ENCODE measurements at regions not wholly inside any gene's neighbourhood (a gene's known extent, or its start where the extent isn't known, plus 50 kb on each side); places are given as distances from the start of the nearest gene placed in this dataset.
"Not testable (repeated sequence)": the region's sequence is repeated elsewhere in the genome, so short reads cannot be mapped to it uniquely, and the experiment has no call there.

DNA sequence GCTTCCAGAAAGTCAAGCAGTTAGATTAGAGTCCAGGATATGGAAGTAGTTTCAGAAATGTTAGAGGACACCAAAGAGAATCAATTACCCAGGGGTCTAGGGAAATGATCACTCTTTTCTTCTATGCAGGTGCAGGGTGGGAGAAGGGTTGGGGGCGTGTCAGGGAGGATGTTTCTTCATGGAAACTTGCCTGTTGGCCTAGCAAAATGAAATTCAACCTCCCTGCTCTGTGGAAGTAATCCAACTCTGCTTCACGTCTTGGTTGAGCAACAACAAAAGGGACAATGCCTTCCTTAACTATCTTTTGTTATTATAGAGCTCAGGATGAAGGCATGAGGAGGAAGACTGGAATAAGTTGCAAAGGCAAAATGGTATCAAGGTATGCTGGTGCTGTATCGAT is 210.8 kb upstream of the ETAA1 start:
- TF ChIP-seq, protein P1, sequence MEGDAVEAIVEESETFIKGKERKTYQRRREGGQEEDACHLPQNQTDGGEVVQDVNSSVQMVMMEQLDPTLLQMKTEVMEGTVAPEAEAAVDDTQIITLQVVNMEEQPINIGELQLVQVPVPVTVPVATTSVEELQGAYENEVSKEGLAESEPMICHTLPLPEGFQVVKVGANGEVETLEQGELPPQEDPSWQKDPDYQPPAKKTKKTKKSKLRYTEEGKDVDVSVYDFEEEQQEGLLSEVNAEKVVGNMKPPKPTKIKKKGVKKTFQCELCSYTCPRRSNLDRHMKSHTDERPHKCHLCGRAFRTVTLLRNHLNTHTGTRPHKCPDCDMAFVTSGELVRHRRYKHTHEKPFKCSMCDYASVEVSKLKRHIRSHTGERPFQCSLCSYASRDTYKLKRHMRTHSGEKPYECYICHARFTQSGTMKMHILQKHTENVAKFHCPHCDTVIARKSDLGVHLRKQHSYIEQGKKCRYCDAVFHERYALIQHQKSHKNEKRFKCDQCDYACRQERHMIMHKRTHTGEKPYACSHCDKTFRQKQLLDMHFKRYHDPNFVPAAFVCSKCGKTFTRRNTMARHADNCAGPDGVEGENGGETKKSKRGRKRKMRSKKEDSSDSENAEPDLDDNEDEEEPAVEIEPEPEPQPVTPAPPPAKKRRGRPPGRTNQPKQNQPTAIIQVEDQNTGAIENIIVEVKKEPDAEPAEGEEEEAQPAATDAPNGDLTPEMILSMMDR (IDR thresholded peaks at IDR 0.05; ENCODE audit: low read depth, low read length, missing control alignments): no peak
- in situ Hi-C loops (cut with HindIII; ENCODE audit: low pct_ligation_motif_present, low sequenced_read_pairs): no loop called here
- H3K27ac ChIP-seq: no peak overlapping the region
- no peak for DNase-seq
- H3K4me3 ChIP-seq (ENCODE audit: low read depth, low read length): no peak overlapping the region
- no peaks in the 10 kb centered on the region for H3K36me3 ChIP-seq (replicated peaks)
- no peaks in the 10 kb centered on the region for H3K27me3 ChIP-seq (replicated peaks)

DNA sequence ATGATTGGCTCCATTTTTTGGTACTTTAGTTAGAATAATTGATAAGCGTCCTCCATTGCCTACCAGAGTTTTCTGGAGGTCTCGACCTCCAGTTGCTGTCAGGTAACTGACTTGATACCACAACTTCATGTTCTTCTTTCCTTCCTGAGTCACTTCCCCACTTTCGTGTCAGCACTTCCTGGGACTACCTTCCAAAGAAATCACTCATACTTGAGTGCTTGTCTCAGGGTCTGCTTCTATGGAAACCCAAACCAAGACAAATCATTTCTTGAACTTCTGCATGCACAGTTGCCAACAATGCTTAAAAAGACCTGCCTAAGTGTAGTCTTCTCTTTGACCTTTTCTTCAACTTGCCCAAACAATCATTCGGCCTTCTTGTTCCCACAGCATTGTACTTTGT is 210.3 kb upstream of the ETAA1 start:
- no peak for DNase-seq
- no peaks in the 10 kb centered on the region for H3K36me3 ChIP-seq (replicated peaks)
- no peak overlapping the region for H3K4me3 ChIP-seq (ENCODE audit: low read depth, low read length)
- in situ Hi-C loops (cut with HindIII; ENCODE audit: low pct_ligation_motif_present, low sequenced_read_pairs): no loop called here
- H3K27me3 ChIP-seq (replicated peaks): no peaks in the 10 kb centered on the region
- TF ChIP-seq, protein P1 (IDR thresholded peaks at IDR 0.05; ENCODE audit: low read depth, low read length, missing control alignments): no peak
- no peak overlapping the region for H3K27ac ChIP-seq

DNA sequence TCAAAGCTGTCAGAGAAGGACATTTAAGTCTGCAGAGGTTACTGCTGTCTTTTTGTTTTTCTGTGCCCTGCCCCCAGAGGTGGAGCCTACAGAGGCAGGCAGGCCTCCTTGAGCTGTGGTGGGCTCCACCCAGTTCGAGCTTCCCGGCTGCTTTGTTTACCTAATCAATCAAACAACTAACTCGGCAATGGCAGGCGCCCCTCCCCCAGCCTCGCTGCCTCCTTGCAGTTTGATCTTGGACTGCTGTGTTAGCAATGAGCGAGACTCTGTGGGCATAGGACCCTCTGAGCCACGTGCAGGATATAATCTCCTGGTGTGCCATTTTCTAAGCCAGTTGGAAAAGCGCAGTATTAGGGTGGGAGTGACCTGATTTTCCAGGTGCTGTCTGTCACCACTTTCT is 201.8 kb upstream of the ETAA1 start:
- in situ Hi-C loops (cut with HindIII; ENCODE audit: low pct_ligation_motif_present, low sequenced_read_pairs); H3K4me3 ChIP-seq (ENCODE audit: low read depth, low read length); DNase-seq; H3K27me3 ChIP-seq (replicated peaks); H3K27ac ChIP-seq; H3K36me3 ChIP-seq (replicated peaks): not testable (repeated sequence)

DNA sequence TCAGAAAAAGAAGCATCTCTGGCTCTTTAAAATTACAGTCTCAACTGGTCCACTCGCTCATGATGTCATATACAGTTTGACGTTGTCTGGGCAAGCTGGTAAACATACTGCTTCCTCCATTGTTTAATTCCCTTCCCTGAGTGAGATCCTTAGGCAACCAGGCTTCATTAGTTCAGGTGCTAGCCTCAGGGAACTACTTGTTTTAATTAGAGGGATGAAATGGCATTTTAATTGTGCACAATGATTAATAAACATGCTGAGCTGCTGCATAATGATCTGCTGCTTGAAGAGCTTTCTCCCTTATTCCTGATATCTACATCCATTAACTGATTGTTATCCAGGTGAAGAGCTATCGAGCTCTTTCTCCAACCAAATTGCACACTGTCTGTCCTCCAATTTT is 195.6 kb upstream of the ETAA1 start:
- TF ChIP-seq, protein P1 (IDR thresholded peaks at IDR 0.05; ENCODE audit: low read depth, low read length, missing control alignments): no peak
- Histone ChIP-seq H3K27me3 (replicated peaks) (no peaks in the 10 kb centered on the region), H3K27ac (no peak overlapping the region), H3K4me3 (ENCODE audit: low read depth, low read length) (no peak overlapping the region), H3K36me3 (replicated peaks) (no peaks in the 10 kb centered on the region)
- DNase-seq: no peak
- in situ Hi-C loops (cut with HindIII; ENCODE audit: low pct_ligation_motif_present, low sequenced_read_pairs): no loop called here

DNA sequence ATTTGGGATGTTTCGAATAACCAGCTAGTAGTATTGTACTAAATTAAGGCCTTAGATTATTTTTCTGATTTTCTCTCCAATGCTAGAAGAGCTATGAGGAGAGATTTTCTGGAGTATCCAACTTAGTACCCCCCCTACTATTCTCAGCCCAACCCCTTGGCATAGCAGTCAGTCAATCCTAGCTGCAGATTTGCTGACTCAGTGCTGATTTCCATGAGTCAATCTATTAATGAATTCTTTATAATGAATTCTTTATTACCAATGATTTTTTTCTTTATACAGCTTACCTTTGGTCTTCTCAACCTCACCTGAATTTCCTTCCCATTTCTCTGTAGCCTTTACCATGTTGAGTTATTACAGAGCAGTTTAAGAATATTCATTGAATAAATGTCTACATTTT is 192.8 kb upstream of the ETAA1 start:
- Histone ChIP-seq H3K4me3 (ENCODE audit: low read depth, low read length) (no peak overlapping the region), H3K27ac (no peak overlapping the region), H3K36me3 (replicated peaks) (no peaks in the 10 kb centered on the region), H3K27me3 (replicated peaks) (no peaks in the 10 kb centered on the region)
- DNase-seq: no peak
- TF ChIP-seq, protein P1 (IDR thresholded peaks at IDR 0.05; ENCODE audit: low read depth, low read length, missing control alignments): no peak
- in situ Hi-C loops (cut with HindIII; ENCODE audit: low pct_ligation_motif_present, low sequenced_read_pairs): no loop called here

DNA sequence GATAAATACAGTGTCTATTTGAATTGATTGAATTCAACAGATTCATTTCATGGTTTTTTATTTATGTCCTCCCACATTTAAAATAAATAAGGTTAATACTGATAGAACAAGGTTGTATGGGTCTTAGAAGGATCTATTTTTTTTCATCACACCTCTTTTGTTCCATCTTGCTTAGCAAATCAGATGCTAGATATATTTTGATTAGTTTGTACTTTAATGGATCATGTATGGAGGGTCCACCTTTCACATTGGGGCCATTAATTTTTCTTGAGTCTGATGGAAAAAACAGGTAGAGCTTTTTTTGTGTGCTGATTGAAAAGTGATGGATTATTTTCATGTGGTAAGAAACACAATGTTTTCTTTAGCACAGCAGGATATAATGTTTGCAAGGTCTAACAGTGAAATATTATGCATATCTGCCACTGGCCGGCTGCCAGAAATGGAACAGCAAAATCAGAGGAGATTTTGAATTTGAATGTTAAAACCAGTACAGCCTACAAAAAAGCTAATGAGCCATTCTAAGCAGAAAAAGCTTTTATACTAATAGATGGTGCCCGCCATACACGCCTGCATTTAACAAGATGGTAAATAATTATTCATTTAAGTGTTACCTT is 188.1 kb upstream of the ETAA1 start:
- in situ Hi-C loops (cut with HindIII; ENCODE audit: low pct_ligation_motif_present, low sequenced_read_pairs): no loop called here
- H3K36me3 ChIP-seq (replicated peaks): no peaks in the 10 kb centered on the region
- DNase-seq: peak; percentile 19
- no peaks in the 10 kb centered on the region for H3K27me3 ChIP-seq (replicated peaks)
- H3K27ac ChIP-seq: no peak overlapping the region
- TF ChIP-seq, protein P1 (IDR thresholded peaks at IDR 0.05; ENCODE audit: low read depth, low read length, missing control alignments): no peak
- H3K4me3 ChIP-seq (ENCODE audit: low read depth, low read length): no peak overlapping the region
